ENCODE measurements at regions not wholly inside any gene's neighbourhood (a gene's known extent, or its start where the extent isn't known, plus 50 kb on each side); places are given as distances from the start of the nearest gene placed in this dataset.

DNA sequence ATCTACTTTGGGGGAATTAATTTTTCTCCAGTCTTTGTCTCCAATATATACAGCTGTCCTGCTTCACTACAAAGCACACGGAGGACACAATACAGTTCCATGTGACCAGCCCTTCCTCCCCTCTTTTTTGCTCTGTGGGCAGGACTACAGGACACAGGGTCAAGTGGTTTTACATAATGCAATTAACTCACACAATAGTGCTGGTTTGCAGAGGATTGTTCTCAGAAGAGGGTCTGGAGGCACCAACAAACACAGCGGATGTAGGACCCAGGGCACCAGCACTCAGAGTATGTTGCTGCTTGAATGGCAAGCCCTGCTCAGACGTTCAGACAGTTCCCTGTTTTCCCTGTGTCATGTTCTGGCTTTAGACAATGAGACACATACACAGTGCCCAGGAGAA lies 52.0 kb upstream of the NPTX2 start:
- Histone ChIP-seq H3K9me2 (replicated peaks; ENCODE audit: low read depth, low read length) (no peaks in the 10 kb centered on the region), H3K9me3 (ENCODE audit: insufficient read depth, low read depth, low read length) (peaks cover 3% of the 10 kb centered on the region; the same call in 1 of the 2 replicates), H3K79me2 (ENCODE audit: insufficient read depth, low read length) (no peaks in the 10 kb centered on the region), H4K20me1 (ENCODE audit: insufficient read depth, low read length, poor library complexity, severe bottlenecking) (no peaks in the 10 kb centered on the region), H3K4me1 (ENCODE audit: insufficient read depth, low read length, poor library complexity, severe bottlenecking) (no peaks in the 10 kb centered on the region), H3K4me3 (ENCODE audit: low read length, poor library complexity, severe bottlenecking) (no peak overlapping the region), H3K27me3 (ENCODE audit: insufficient read depth, low read length, poor library complexity, severe bottlenecking) (no peaks in the 10 kb centered on the region), H3K9ac (ENCODE audit: low read depth, low read length, poor library complexity, severe bottlenecking) (no peak overlapping the region), H2AFZ (ENCODE audit: low read length) (no peak overlapping the region), H3F3A (ENCODE audit: low read depth) (no peaks in the 10 kb centered on the region), H3K36me3 (ENCODE audit: insufficient read depth, low read length) (no peaks in the 10 kb centered on the region), H3K4me2 (ENCODE audit: low read depth, low read length, poor library complexity, severe bottlenecking) (no peak overlapping the region)
- TF ChIP-seq EZH2phosphoT487 (IDR thresholded peaks at IDR 0.05; ENCODE audit: borderline replicate concordance): no peak
- TF ChIP-seq, protein P1, sequence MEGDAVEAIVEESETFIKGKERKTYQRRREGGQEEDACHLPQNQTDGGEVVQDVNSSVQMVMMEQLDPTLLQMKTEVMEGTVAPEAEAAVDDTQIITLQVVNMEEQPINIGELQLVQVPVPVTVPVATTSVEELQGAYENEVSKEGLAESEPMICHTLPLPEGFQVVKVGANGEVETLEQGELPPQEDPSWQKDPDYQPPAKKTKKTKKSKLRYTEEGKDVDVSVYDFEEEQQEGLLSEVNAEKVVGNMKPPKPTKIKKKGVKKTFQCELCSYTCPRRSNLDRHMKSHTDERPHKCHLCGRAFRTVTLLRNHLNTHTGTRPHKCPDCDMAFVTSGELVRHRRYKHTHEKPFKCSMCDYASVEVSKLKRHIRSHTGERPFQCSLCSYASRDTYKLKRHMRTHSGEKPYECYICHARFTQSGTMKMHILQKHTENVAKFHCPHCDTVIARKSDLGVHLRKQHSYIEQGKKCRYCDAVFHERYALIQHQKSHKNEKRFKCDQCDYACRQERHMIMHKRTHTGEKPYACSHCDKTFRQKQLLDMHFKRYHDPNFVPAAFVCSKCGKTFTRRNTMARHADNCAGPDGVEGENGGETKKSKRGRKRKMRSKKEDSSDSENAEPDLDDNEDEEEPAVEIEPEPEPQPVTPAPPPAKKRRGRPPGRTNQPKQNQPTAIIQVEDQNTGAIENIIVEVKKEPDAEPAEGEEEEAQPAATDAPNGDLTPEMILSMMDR (conservative IDR thresholded peaks at IDR 0.05; ENCODE audit: low read length): no peak

DNA sequence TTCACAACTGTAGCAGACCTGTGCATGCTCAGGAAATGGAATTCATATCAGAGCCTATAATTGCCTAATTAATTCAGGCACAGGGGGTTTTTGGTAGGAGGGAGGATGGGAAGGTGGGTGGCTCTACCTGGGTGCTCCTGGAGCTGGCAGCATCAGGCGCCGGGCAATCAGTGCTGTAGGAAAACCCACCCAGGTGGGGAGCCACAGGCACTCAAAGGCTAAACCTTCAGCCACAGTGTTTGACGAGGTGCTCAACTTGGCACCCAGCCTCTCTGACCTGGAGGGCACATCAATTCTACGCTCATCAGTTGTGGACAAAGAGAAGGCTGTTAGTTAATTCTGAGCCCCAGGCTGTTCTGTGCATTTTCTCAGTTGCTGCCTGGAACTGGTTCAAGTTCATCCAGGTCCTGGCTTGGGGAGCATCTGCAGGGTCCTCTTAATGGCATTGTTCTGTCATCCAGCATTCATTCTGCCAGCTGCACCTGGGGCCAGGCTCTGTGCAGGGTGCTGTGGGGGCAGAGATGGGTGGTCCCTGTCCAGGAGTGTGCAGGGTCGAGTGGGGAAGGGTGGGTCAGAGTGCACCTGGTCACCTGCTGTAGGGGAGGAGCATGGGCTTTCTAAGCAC lies 54.1 kb upstream of the NPTX2 start:
- Histone ChIP-seq H3K27me3 (ENCODE audit: insufficient read depth, low read length, poor library complexity, severe bottlenecking) (no peaks in the 10 kb centered on the region), H3K9me3 (ENCODE audit: insufficient read depth, low read depth, low read length) (peaks cover 3% of the 10 kb centered on the region; the same call in 1 of the 2 replicates), H3K4me2 (ENCODE audit: low read depth, low read length, poor library complexity, severe bottlenecking) (no peak overlapping the region), H3K4me1 (ENCODE audit: insufficient read depth, low read length, poor library complexity, severe bottlenecking) (no peaks in the 10 kb centered on the region), H2AFZ (ENCODE audit: low read length) (no peak overlapping the region), H3K4me3 (ENCODE audit: low read length, poor library complexity, severe bottlenecking) (no peak overlapping the region), H3K9me2 (replicated peaks; ENCODE audit: low read depth, low read length) (no peaks in the 10 kb centered on the region), H3F3A (ENCODE audit: low read depth) (no peaks in the 10 kb centered on the region), H4K20me1 (ENCODE audit: insufficient read depth, low read length, poor library complexity, severe bottlenecking) (no peaks in the 10 kb centered on the region), H3K36me3 (ENCODE audit: insufficient read depth, low read length) (no peaks in the 10 kb centered on the region), H3K79me2 (ENCODE audit: insufficient read depth, low read length) (no peaks in the 10 kb centered on the region), H3K9ac (ENCODE audit: low read depth, low read length, poor library complexity, severe bottlenecking) (no peak overlapping the region)
- no peak for TF ChIP-seq EZH2phosphoT487 (IDR thresholded peaks at IDR 0.05; ENCODE audit: borderline replicate concordance)
- TF ChIP-seq, protein P1 (conservative IDR thresholded peaks at IDR 0.05; ENCODE audit: low read length): no peak

DNA sequence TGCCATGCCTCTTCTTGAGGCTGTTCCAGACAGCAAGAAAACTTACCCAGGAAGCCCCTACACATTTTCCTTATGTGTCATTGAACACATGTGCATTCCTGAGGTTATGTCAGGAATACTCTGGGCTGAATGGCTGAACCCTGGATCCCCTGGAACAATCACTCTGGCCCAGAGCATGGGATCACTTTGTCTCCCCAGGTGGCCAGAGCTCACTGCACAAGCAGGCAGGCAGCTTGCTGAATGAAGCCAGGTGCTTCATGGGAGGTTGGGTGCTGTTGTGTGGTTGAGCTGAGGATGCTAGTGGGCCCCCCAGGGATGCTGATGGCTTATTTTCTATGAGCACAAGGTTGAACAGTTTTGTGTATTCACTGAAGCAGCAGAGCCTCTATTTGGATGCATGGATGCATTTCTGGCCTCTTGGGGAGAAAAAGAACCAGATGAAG lies 54.7 kb upstream of the NPTX2 start:
- Histone ChIP-seq H2AFZ (ENCODE audit: low read length) (no peak overlapping the region), H3K4me1 (ENCODE audit: insufficient read depth, low read length, poor library complexity, severe bottlenecking) (no peaks in the 10 kb centered on the region), H3F3A (ENCODE audit: low read depth) (no peaks in the 10 kb centered on the region), H3K9me3 (ENCODE audit: insufficient read depth, low read depth, low read length) (peaks cover 3% of the 10 kb centered on the region; the same call in 1 of the 2 replicates), H3K4me3 (ENCODE audit: low read length, poor library complexity, severe bottlenecking) (no peak overlapping the region), H3K79me2 (ENCODE audit: insufficient read depth, low read length) (no peaks in the 10 kb centered on the region), H3K27me3 (ENCODE audit: insufficient read depth, low read length, poor library complexity, severe bottlenecking) (no peaks in the 10 kb centered on the region), H3K4me2 (ENCODE audit: low read depth, low read length, poor library complexity, severe bottlenecking) (no peak overlapping the region), H3K9me2 (replicated peaks; ENCODE audit: low read depth, low read length) (no peaks in the 10 kb centered on the region), H4K20me1 (ENCODE audit: insufficient read depth, low read length, poor library complexity, severe bottlenecking) (no peaks in the 10 kb centered on the region), H3K9ac (ENCODE audit: low read depth, low read length, poor library complexity, severe bottlenecking) (no peak overlapping the region), H3K36me3 (ENCODE audit: insufficient read depth, low read length) (no peaks in the 10 kb centered on the region)
- TF ChIP-seq, protein P1 (conservative IDR thresholded peaks at IDR 0.05; ENCODE audit: low read length): no peak
- no peak for TF ChIP-seq EZH2phosphoT487 (IDR thresholded peaks at IDR 0.05; ENCODE audit: borderline replicate concordance)

Data from Loucy (cell line).